Inferior parietal cortex (tissue), 1 donor: ENCODE measurements at regions not wholly inside any gene's neighbourhood (a gene's known extent, or its start where the extent isn't known, plus 50 kb on each side); places are given as distances from the start of the nearest gene placed in this dataset.
A peak's percentile ranks its signal among the peaks of the same experiment; 100 is the strongest.

Experiments
- DNase-seq: peaks from one replicate; pipeline ENCODE4 v3.0.0-alpha.2; 2016; ENCODE audit errors: extremely low spot score

- no peak for DNase-seq
Observed at GRCh38 chr18:75496151-75496550, 68.6 kb upstream of the SMIM21 start.

- DNase-seq = no peak
Observed at GRCh38 chr18:75492852-75493251, 65.3 kb upstream of the SMIM21 start.

- DNase-seq = no peak
Observed at GRCh38 chr18:75491361-75491760, 63.9 kb upstream of the SMIM21 start.

GRCh38 chr18:75489493-75490190 is 62.1 kb upstream of the SMIM21 start:
- DNase-seq = no peak

GRCh38 chr18:75483662-75484061 is 56.2 kb upstream of the SMIM21 start:
- DNase-seq = no peak

GRCh38 chr18:75482880-75483279 is 55.4 kb upstream of the SMIM21 start:
- DNase-seq = no peak

- no peak for DNase-seq
Observed at GRCh38 chr18:75480487-75480886, 53.0 kb upstream of the SMIM21 start.

- peak; percentile 71 for DNase-seq
Observed at GRCh38 chr18:75478996-75479880, 51.7 kb upstream of the SMIM21 start.

- DNase-seq = no peak
Observed at GRCh38 chr18:75477900-75478299, 50.4 kb upstream of the SMIM21 start.
